Activated CD4-positive, alpha-beta T cell treated with anti-CD3 and anti-CD28 coated beads, Interleukin-2, amount 50 U/mL, for 16 hours (primary cell): ENCODE measurements at regions not wholly inside any gene's neighbourhood (a gene's known extent, or its start where the extent isn't known, plus 50 kb on each side); places are given as distances from the start of the nearest gene placed in this dataset.
"Not testable (repeated sequence)": the region's sequence is repeated elsewhere in the genome, so short reads cannot be mapped to it uniquely, and the experiment has no call there.

Source experiments
- DNase-seq: peaks from one replicate; pipeline ENCODE4 v3.0.0-alpha.2; 2020

GRCh38 chr12:25424211-25424731, 128.8 kb downstream of the LMNTD1 start:
- no peak for DNase-seq

- no peak for DNase-seq
Measured at GRCh38 chr12:25423355-25424050, 129.6 kb downstream of the LMNTD1 start.

GRCh38 chr12:25422241-25422640, 130.8 kb downstream of the LMNTD1 start:
- no peak for DNase-seq

- DNase-seq, result no peak
Measured at GRCh38 chr12:25421651-25422167, 131.4 kb downstream of the LMNTD1 start.

GRCh38 chr12:25420116-25420515, 133.0 kb downstream of the LMNTD1 start:
- no peak for DNase-seq

GRCh38 chr12:25419595-25419994, 133.5 kb downstream of the LMNTD1 start:
- no peak for DNase-seq

- DNase-seq, result no peak
Measured at GRCh38 chr12:25417071-25417470, 136.0 kb downstream of the LMNTD1 start.

GRCh38 chr12:25416516-25416915, 136.6 kb downstream of the LMNTD1 start:
- DNase-seq, result no peak

- no peak for DNase-seq
Measured at GRCh38 chr12:25415004-25415403, 138.1 kb downstream of the LMNTD1 start.

GRCh38 chr12:25412735-25413134, 140.3 kb downstream of the LMNTD1 start:
- no peak for DNase-seq

GRCh38 chr12:25404955-25405354, 148.1 kb downstream of the LMNTD1 start:
- no peak for DNase-seq

- no peak for DNase-seq
Measured at GRCh38 chr12:25401547-25402345, 151.0 kb upstream of the KRAS start.

GRCh38 chr12:25397001-25397400, 146.3 kb upstream of the KRAS start:
- no peak for DNase-seq

- no peak for DNase-seq
Measured at GRCh38 chr12:25395227-25395626, 144.5 kb upstream of the KRAS start.

- not testable (repeated sequence) for DNase-seq
Measured at GRCh38 chr12:25394775-25395174, 144.0 kb upstream of the KRAS start.

- no peak for DNase-seq
Measured at GRCh38 chr12:25394025-25394424, 143.3 kb upstream of the KRAS start.

- not testable (repeated sequence) for DNase-seq
Measured at GRCh38 chr12:25391346-25391745, 140.6 kb upstream of the KRAS start.

- DNase-seq, result peak; percentile 94
Measured at GRCh38 chr12:25388183-25388582, 137.5 kb upstream of the KRAS start.

- no peak for DNase-seq
Measured at GRCh38 chr12:25387732-25388050, 137.0 kb upstream of the KRAS start.

GRCh38 chr12:25386831-25387731, 136.4 kb upstream of the KRAS start:
- peak; percentile 91 for DNase-seq

- DNase-seq, result no peak
Measured at GRCh38 chr12:25384893-25385248, 134.1 kb upstream of the KRAS start.

GRCh38 chr12:25384038-25384892, 133.5 kb upstream of the KRAS start:
- DNase-seq, result no peak
